ENCODE measurements at regions not wholly inside any gene's neighbourhood (a gene's known extent, or its start where the extent isn't known, plus 50 kb on each side); places are given as distances from the start of the nearest gene placed in this dataset.

DNA sequence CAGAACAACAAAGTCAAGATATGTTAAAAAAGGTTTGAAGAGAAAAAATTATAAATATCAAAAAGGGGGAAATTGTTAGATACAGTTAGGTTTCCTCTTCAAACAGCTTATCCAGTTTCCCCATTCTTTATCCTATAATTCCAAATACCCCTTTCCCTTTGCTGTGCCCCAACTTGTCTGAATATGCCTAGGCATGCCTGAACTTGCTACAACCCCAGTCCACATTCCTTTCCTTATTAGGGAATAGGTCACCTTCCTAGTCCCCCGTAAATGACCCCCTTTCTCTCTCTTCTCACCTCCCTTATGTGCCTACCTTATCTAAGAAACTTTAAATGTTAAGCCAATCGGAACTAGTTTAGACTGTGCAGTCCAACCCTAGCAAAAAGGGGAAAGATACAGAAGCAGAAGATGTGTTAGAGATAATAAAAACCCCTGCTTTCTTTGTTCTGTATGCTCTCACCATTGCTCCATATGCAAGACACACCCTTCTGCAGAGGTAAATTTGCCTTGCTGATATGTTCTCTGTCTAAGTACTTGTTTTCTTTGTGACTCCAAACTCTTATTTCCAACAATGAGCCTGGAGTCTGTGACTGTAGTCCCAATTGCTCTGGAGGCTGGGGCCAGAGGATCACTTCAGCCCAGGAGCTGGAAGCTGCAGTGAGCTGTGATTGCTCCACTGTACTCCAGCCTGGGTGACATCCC is 810.1 kb downstream of the PLA2G4A start:
- DNase-seq, result no peak
- no peaks in the 10 kb centered on the region for H3K36me3 ChIP-seq
- WGBS, 2 donors, result 50 to 87% methylated on average over 2 of the region's 2 CpGs
- no peaks in the 10 kb centered on the region for H3K9me3 ChIP-seq
- H3K4me1 ChIP-seq, result peaks cover 0 to 7% (median 0%) of the 10 kb centered on the region in 3 donors
- no peak overlapping the region for H3K4me3 ChIP-seq
- intact Hi-C loops (cut with DNase I), result no loop called here
- no peaks in the 10 kb centered on the region for H3K27me3 ChIP-seq
- no peak overlapping the region for H3K27ac ChIP-seq
- TF ChIP-seq, protein P1, sequence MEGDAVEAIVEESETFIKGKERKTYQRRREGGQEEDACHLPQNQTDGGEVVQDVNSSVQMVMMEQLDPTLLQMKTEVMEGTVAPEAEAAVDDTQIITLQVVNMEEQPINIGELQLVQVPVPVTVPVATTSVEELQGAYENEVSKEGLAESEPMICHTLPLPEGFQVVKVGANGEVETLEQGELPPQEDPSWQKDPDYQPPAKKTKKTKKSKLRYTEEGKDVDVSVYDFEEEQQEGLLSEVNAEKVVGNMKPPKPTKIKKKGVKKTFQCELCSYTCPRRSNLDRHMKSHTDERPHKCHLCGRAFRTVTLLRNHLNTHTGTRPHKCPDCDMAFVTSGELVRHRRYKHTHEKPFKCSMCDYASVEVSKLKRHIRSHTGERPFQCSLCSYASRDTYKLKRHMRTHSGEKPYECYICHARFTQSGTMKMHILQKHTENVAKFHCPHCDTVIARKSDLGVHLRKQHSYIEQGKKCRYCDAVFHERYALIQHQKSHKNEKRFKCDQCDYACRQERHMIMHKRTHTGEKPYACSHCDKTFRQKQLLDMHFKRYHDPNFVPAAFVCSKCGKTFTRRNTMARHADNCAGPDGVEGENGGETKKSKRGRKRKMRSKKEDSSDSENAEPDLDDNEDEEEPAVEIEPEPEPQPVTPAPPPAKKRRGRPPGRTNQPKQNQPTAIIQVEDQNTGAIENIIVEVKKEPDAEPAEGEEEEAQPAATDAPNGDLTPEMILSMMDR (IDR thresholded peaks at IDR 0.05), result no peak
- no peak for TF ChIP-seq POLR2A (IDR thresholded peaks at IDR 0.05)

DNA sequence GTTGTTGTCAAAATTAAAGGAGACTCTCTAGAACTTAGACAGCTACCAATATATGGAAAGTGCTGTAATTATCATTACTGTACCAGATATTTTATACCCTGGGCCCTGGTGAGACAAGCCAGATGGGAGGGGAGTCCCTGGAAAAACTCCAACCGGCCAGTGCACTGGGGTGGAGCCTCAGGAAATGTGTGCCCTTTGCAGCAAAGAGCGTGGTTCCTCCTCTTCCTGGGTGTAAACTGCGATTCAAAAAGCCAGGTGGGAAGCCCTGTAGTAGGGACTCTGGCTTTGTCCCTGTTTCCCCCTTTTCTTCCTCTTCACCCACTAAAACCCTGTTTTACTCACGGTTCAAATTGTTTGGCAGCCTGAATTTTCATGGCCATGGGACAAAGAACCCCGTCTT is 812.3 kb downstream of the PLA2G4A start:
- H3K27ac ChIP-seq, result no peak overlapping the region
- no peak for TF ChIP-seq POLR2A (IDR thresholded peaks at IDR 0.05)
- TF ChIP-seq, protein P1 (IDR thresholded peaks at IDR 0.05), result no peak
- DNase-seq, result no peak
- 85 to 97% methylated on average over 3 to 5 of the region's 5 CpGs for WGBS, 2 donors
- H3K36me3 ChIP-seq, result no peaks in the 10 kb centered on the region
- no peaks in the 10 kb centered on the region for H3K9me3 ChIP-seq
- H3K4me3 ChIP-seq, result no peak overlapping the region
- H3K4me1 ChIP-seq, result peaks cover 0 to 7% (median 0%) of the 10 kb centered on the region in 3 donors
- no peaks in the 10 kb centered on the region for H3K27me3 ChIP-seq
- intact Hi-C loops (cut with DNase I), result no loop called here

DNA sequence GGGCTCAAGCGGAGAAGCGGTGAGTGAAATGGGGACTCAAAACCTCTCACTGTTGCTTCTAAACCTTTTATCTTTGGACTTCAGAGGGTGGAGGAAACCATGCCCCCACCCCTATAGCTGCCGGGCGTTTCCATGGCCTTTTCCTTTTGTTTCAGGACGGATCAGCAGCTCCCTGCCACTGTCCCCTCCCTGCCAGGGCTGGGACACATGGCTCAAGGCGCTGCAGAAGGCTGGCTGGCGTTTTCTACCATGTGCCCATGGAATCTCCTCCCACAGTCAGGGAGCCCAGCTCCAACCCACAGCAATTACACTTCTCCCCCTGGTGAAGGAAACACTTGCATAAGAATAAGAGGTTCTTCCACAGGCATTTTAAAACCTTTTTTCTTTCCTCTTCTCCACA is 812.7 kb downstream of the PLA2G4A start:
- intact Hi-C loops (cut with DNase I), result no loop called here
- H3K9me3 ChIP-seq, result no peaks in the 10 kb centered on the region
- no peak for DNase-seq
- H3K27me3 ChIP-seq, result no peaks in the 10 kb centered on the region
- 78 to 86% methylated on average over 6 to 7 of the region's 7 CpGs for WGBS, 2 donors
- H3K27ac ChIP-seq, result no peak overlapping the region
- no peak overlapping the region for H3K4me3 ChIP-seq
- H3K36me3 ChIP-seq, result no peaks in the 10 kb centered on the region
- TF ChIP-seq, protein P1 (IDR thresholded peaks at IDR 0.05), result no peak
- TF ChIP-seq POLR2A (IDR thresholded peaks at IDR 0.05), result no peak
- H3K4me1 ChIP-seq, result peaks cover 0 to 7% (median 0%) of the 10 kb centered on the region in 3 donors

DNA sequence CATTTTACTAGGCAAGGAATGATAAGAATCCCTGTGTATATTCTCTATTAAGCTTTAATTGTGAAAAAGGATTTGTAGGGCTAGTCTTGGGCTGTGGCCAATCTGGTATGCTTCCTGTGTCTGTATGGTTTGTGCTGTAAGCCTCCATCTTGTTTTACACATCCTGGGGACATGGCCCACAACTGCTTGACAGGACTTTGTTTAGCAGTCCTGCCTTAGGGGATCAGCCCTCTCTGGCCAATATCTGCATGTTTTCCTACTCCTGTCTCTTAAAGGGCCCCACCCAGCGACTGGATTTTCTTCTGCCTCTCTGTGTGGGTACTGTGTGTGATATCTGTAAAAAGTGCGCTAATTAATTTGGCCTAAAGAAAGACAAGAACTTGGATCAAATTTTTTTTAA is 813.2 kb downstream of the PLA2G4A start:
- Histone ChIP-seq H3K4me3 (no peak overlapping the region), H3K27me3 (no peaks in the 10 kb centered on the region), H3K27ac (no peak overlapping the region), H3K36me3 (no peaks in the 10 kb centered on the region), H3K9me3 (no peaks in the 10 kb centered on the region), H3K4me1 (peaks cover 0 to 7% (median 0%) of the 10 kb centered on the region in 3 donors)
- WGBS, 2 donors, result 68 to 86% methylated on average over 2 of the region's 2 CpGs
- no peak for DNase-seq
- intact Hi-C loops (cut with DNase I), result no loop called here
- TF ChIP-seq, protein P1 (IDR thresholded peaks at IDR 0.05), result no peak
- no peak for TF ChIP-seq POLR2A (IDR thresholded peaks at IDR 0.05)

DNA sequence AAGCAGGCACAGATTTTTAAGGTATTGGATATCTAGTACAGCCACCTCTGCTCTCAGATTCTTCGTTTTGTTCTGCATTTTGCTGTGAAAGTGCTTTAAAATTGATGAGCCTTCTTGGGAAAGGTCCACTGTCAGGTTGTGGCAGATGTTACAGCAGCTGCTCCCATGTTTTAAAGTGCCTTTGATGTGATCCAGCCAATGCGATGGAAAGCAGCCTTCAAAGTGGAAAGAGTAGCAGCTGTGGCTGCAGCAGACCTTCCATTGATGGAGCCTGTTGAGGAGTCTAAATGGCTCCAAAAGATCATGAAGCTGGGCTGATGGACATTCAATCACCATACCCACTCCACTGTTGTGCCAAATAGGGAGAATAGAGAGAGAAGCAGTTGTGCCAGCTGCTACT is 816.9 kb downstream of the PLA2G4A start:
- DNase-seq, result no peak
- no peak for TF ChIP-seq POLR2A (IDR thresholded peaks at IDR 0.05)
- TF ChIP-seq, protein P1 (IDR thresholded peaks at IDR 0.05), result no peak
- Histone ChIP-seq H3K27ac (no peak overlapping the region), H3K27me3 (no peaks in the 10 kb centered on the region), H3K4me1 (peaks cover 0 to 7% (median 0%) of the 10 kb centered on the region in 3 donors), H3K4me3 (no peak overlapping the region), H3K36me3 (no peaks in the 10 kb centered on the region), H3K9me3 (no peaks in the 10 kb centered on the region)
- 58 to 70% methylated on average over 2 of the region's 2 CpGs for WGBS, 2 donors
- intact Hi-C loops (cut with DNase I), result no loop called here

All from esophagus squamous epithelium (tissue), 5 donors.